ENCODE measurements at regions not wholly inside any gene's neighbourhood (a gene's known extent, or its start where the extent isn't known, plus 50 kb on each side); places are given as distances from the start of the nearest gene placed in this dataset.

- Histone ChIP-seq H3K4me3 (ENCODE audit: low read depth, low read length) (no peak overlapping the region), H3K9ac (ENCODE audit: low read length) (no peak overlapping the region), H3K27me3 (ENCODE audit: control insufficient read depth, insufficient read depth, low read length) (no peaks in the 10 kb centered on the region), H3K4me1 (ENCODE audit: control insufficient read depth, insufficient read depth, low read length) (no peaks in the 10 kb centered on the region), H3K36me3 (ENCODE audit: control insufficient read depth, insufficient read depth, low read length) (no peaks in the 10 kb centered on the region), H3K27ac (ENCODE audit: low read depth, low read length) (no peak overlapping the region), H3K9me3 (ENCODE audit: control insufficient read depth, insufficient read depth, low read depth, low read length) (no peaks in the 10 kb centered on the region)
These were observed 433.4 kb downstream of the TCERG1L start for GRCh38 chr10:130878131-130878530.

- no peaks in the 10 kb centered on the region for H3K27me3 ChIP-seq (ENCODE audit: control insufficient read depth, insufficient read depth, low read length)
- H3K36me3 ChIP-seq (ENCODE audit: control insufficient read depth, insufficient read depth, low read length): no peaks in the 10 kb centered on the region
- no peaks in the 10 kb centered on the region for H3K4me1 ChIP-seq (ENCODE audit: control insufficient read depth, insufficient read depth, low read length)
- H3K9ac ChIP-seq (ENCODE audit: low read length): no peak overlapping the region
- no peak overlapping the region for H3K4me3 ChIP-seq (ENCODE audit: low read depth, low read length)
- no peak overlapping the region for H3K27ac ChIP-seq (ENCODE audit: low read depth, low read length)
- H3K9me3 ChIP-seq (ENCODE audit: control insufficient read depth, insufficient read depth, low read depth, low read length): no peaks in the 10 kb centered on the region
These were observed 428.6 kb downstream of the TCERG1L start for GRCh38 chr10:130882906-130883305.

- no peaks in the 10 kb centered on the region for H3K9me3 ChIP-seq (ENCODE audit: control insufficient read depth, insufficient read depth, low read depth, low read length)
- H3K36me3 ChIP-seq (ENCODE audit: control insufficient read depth, insufficient read depth, low read length): no peaks in the 10 kb centered on the region
- H3K4me3 ChIP-seq (ENCODE audit: low read depth, low read length): no peak overlapping the region
- H3K4me1 ChIP-seq (ENCODE audit: control insufficient read depth, insufficient read depth, low read length): no peaks in the 10 kb centered on the region
- no peaks in the 10 kb centered on the region for H3K27me3 ChIP-seq (ENCODE audit: control insufficient read depth, insufficient read depth, low read length)
- no peak overlapping the region for H3K9ac ChIP-seq (ENCODE audit: low read length)
- no peak overlapping the region for H3K27ac ChIP-seq (ENCODE audit: low read depth, low read length)
These were observed 427.1 kb downstream of the TCERG1L start for GRCh38 chr10:130884456-130884855.

- Histone ChIP-seq H3K27ac (ENCODE audit: low read depth, low read length) (no peak overlapping the region), H3K36me3 (ENCODE audit: control insufficient read depth, insufficient read depth, low read length) (no peaks in the 10 kb centered on the region), H3K4me3 (ENCODE audit: low read depth, low read length) (no peak overlapping the region), H3K9me3 (ENCODE audit: control insufficient read depth, insufficient read depth, low read depth, low read length) (no peaks in the 10 kb centered on the region), H3K9ac (ENCODE audit: low read length) (no peak overlapping the region), H3K27me3 (ENCODE audit: control insufficient read depth, insufficient read depth, low read length) (no peaks in the 10 kb centered on the region), H3K4me1 (ENCODE audit: control insufficient read depth, insufficient read depth, low read length) (no peaks in the 10 kb centered on the region)
These were observed 426.4 kb downstream of the TCERG1L start for GRCh38 chr10:130885021-130885655.

- no peak overlapping the region for H3K9ac ChIP-seq (ENCODE audit: low read length)
- no peaks in the 10 kb centered on the region for H3K4me1 ChIP-seq (ENCODE audit: control insufficient read depth, insufficient read depth, low read length)
- H3K27me3 ChIP-seq (ENCODE audit: control insufficient read depth, insufficient read depth, low read length): no peaks in the 10 kb centered on the region
- H3K27ac ChIP-seq (ENCODE audit: low read depth, low read length): no peak overlapping the region
- H3K9me3 ChIP-seq (ENCODE audit: control insufficient read depth, insufficient read depth, low read depth, low read length): no peaks in the 10 kb centered on the region
- no peaks in the 10 kb centered on the region for H3K36me3 ChIP-seq (ENCODE audit: control insufficient read depth, insufficient read depth, low read length)
- H3K4me3 ChIP-seq (ENCODE audit: low read depth, low read length): no peak overlapping the region
These were observed 424.4 kb downstream of the TCERG1L start for GRCh38 chr10:130887170-130887569.

GRCh38 chr10:130888493-130888892, 423.0 kb downstream of the TCERG1L start:
- Histone ChIP-seq H3K4me1 (ENCODE audit: control insufficient read depth, insufficient read depth, low read length) (no peaks in the 10 kb centered on the region), H3K36me3 (ENCODE audit: control insufficient read depth, insufficient read depth, low read length) (no peaks in the 10 kb centered on the region), H3K4me3 (ENCODE audit: low read depth, low read length) (no peak overlapping the region), H3K9ac (ENCODE audit: low read length) (no peak overlapping the region), H3K27me3 (ENCODE audit: control insufficient read depth, insufficient read depth, low read length) (no peaks in the 10 kb centered on the region), H3K27ac (ENCODE audit: low read depth, low read length) (no peak overlapping the region), H3K9me3 (ENCODE audit: control insufficient read depth, insufficient read depth, low read depth, low read length) (no peaks in the 10 kb centered on the region)

GRCh38 chr10:130889240-130889639, 422.3 kb downstream of the TCERG1L start:
- H3K9ac ChIP-seq (ENCODE audit: low read length): no peak overlapping the region

GRCh38 chr10:130889780-130890179, 421.7 kb downstream of the TCERG1L start:
- H3K9me3 ChIP-seq (ENCODE audit: control insufficient read depth, insufficient read depth, low read depth, low read length): no peaks in the 10 kb centered on the region
- H3K4me1 ChIP-seq (ENCODE audit: control insufficient read depth, insufficient read depth, low read length): no peaks in the 10 kb centered on the region
- H3K4me3 ChIP-seq (ENCODE audit: low read depth, low read length): no peak overlapping the region
- no peak overlapping the region for H3K27ac ChIP-seq (ENCODE audit: low read depth, low read length)
- no peak overlapping the region for H3K9ac ChIP-seq (ENCODE audit: low read length)
- H3K27me3 ChIP-seq (ENCODE audit: control insufficient read depth, insufficient read depth, low read length): no peaks in the 10 kb centered on the region
- H3K36me3 ChIP-seq (ENCODE audit: control insufficient read depth, insufficient read depth, low read length): no peaks in the 10 kb centered on the region

More at GRCh38 chr10:130889240-130889639, 422.3 kb downstream of the TCERG1L start:
- no peak overlapping the region for H3K4me3 ChIP-seq (ENCODE audit: low read depth, low read length)
- no peak overlapping the region for H3K27ac ChIP-seq (ENCODE audit: low read depth, low read length)
- no peaks in the 10 kb centered on the region for H3K9me3 ChIP-seq (ENCODE audit: control insufficient read depth, insufficient read depth, low read depth, low read length)
- H3K27me3 ChIP-seq (ENCODE audit: control insufficient read depth, insufficient read depth, low read length): no peaks in the 10 kb centered on the region
- no peaks in the 10 kb centered on the region for H3K4me1 ChIP-seq (ENCODE audit: control insufficient read depth, insufficient read depth, low read length)
- no peaks in the 10 kb centered on the region for H3K36me3 ChIP-seq (ENCODE audit: control insufficient read depth, insufficient read depth, low read length)

- H3K4me3 ChIP-seq (ENCODE audit: low read depth, low read length): no peak overlapping the region
- H3K36me3 ChIP-seq (ENCODE audit: control insufficient read depth, insufficient read depth, low read length): no peaks in the 10 kb centered on the region
- H3K9ac ChIP-seq (ENCODE audit: low read length): no peak overlapping the region
- no peaks in the 10 kb centered on the region for H3K9me3 ChIP-seq (ENCODE audit: control insufficient read depth, insufficient read depth, low read depth, low read length)
- H3K27me3 ChIP-seq (ENCODE audit: control insufficient read depth, insufficient read depth, low read length): no peaks in the 10 kb centered on the region
- H3K27ac ChIP-seq (ENCODE audit: low read depth, low read length): no peak overlapping the region
- no peaks in the 10 kb centered on the region for H3K4me1 ChIP-seq (ENCODE audit: control insufficient read depth, insufficient read depth, low read length)
These were observed 420.5 kb downstream of the TCERG1L start for GRCh38 chr10:130891066-130891465.

GRCh38 chr10:130894471-130894870, 417.1 kb downstream of the TCERG1L start:
- H3K36me3 ChIP-seq (ENCODE audit: control insufficient read depth, insufficient read depth, low read length): no peaks in the 10 kb centered on the region
- H3K9ac ChIP-seq (ENCODE audit: low read length): no peak overlapping the region
- H3K4me3 ChIP-seq (ENCODE audit: low read depth, low read length): no peak overlapping the region
- H3K4me1 ChIP-seq (ENCODE audit: control insufficient read depth, insufficient read depth, low read length): no peaks in the 10 kb centered on the region
- no peaks in the 10 kb centered on the region for H3K27me3 ChIP-seq (ENCODE audit: control insufficient read depth, insufficient read depth, low read length)
- H3K27ac ChIP-seq (ENCODE audit: low read depth, low read length): no peak overlapping the region
- no peaks in the 10 kb centered on the region for H3K9me3 ChIP-seq (ENCODE audit: control insufficient read depth, insufficient read depth, low read depth, low read length)

GRCh38 chr10:130895161-130895560, 416.4 kb downstream of the TCERG1L start:
- Histone ChIP-seq H3K9ac (ENCODE audit: low read length) (no peak overlapping the region), H3K27me3 (ENCODE audit: control insufficient read depth, insufficient read depth, low read length) (no peaks in the 10 kb centered on the region), H3K4me3 (ENCODE audit: low read depth, low read length) (no peak overlapping the region), H3K4me1 (ENCODE audit: control insufficient read depth, insufficient read depth, low read length) (no peaks in the 10 kb centered on the region), H3K36me3 (ENCODE audit: control insufficient read depth, insufficient read depth, low read length) (no peaks in the 10 kb centered on the region), H3K27ac (ENCODE audit: low read depth, low read length) (no peak overlapping the region), H3K9me3 (ENCODE audit: control insufficient read depth, insufficient read depth, low read depth, low read length) (no peaks in the 10 kb centered on the region)

- no peaks in the 10 kb centered on the region for H3K27me3 ChIP-seq (ENCODE audit: control insufficient read depth, insufficient read depth, low read length)
These were observed 413.7 kb downstream of the TCERG1L start for GRCh38 chr10:130897815-130898214.

More at GRCh38 chr10:130897815-130898214, 413.7 kb downstream of the TCERG1L start:
- Histone ChIP-seq H3K4me1 (ENCODE audit: control insufficient read depth, insufficient read depth, low read length) (no peaks in the 10 kb centered on the region), H3K4me3 (ENCODE audit: low read depth, low read length) (no peak overlapping the region), H3K9me3 (ENCODE audit: control insufficient read depth, insufficient read depth, low read depth, low read length) (no peaks in the 10 kb centered on the region), H3K36me3 (ENCODE audit: control insufficient read depth, insufficient read depth, low read length) (no peaks in the 10 kb centered on the region), H3K9ac (ENCODE audit: low read length) (no peak overlapping the region), H3K27ac (ENCODE audit: low read depth, low read length) (no peak overlapping the region)
